Karpas-422 (cell line): ENCODE measurements at regions not wholly inside any gene's neighbourhood (a gene's known extent, or its start where the extent isn't known, plus 50 kb on each side); places are given as distances from the start of the nearest gene placed in this dataset.

Experiments
- DNase-seq: peaks from one replicate; pipeline ENCODE4 v3.0.0-alpha.2; 2015
- H2AFZ ChIP-seq: fragments of 200-600 bp; sonication (generic); 2 replicates; pipeline ENCODE4 v1.6.1; 2014; ENCODE audit warnings: antibody characterized with exemption, low read length, mixed read lengths
- H3K27ac ChIP-seq: fragments of 200-600 bp; sonication (generic); 2 replicates; pipeline ENCODE4 v1.5.1; 2014; ENCODE audit warnings: mild to moderate bottlenecking, low read length, moderate library complexity
- H3K27me3 ChIP-seq: fragments of 200-600 bp; sonication (generic); 2 replicates; pipeline ENCODE4 v1.6.1; 2014; ENCODE audit warnings: low read length, mixed read lengths
- H3K36me3 ChIP-seq: fragments of 200-600 bp; sonication (generic); 2 replicates; pipeline ENCODE4 v1.6.1; 2014; ENCODE audit warnings: low read length, mixed read lengths; ENCODE audit not compliant: insufficient read depth
- H3K4me1 ChIP-seq: fragments of 200-600 bp; sonication (generic); 2 replicates; pipeline ENCODE4 v1.6.1; 2014; ENCODE audit warnings: mild to moderate bottlenecking, low read length, mixed read lengths
- H3K4me2 ChIP-seq: fragments of 200-600 bp; sonication (generic); 2 replicates; pipeline ENCODE4 v1.6.1; 2014; ENCODE audit warnings: low read length, low read depth, mild to moderate bottlenecking; ENCODE audit not compliant: poor library complexity, severe bottlenecking
- H3K4me3 ChIP-seq: fragments of 200-600 bp; sonication (generic); 2 replicates; pipeline ENCODE4 v1.5.1; 2014; ENCODE audit warnings: mild to moderate bottlenecking, antibody characterized with exemption, low read length, mixed read lengths
- H3K79me2 ChIP-seq: fragments of 200-600 bp; sonication (generic); 2 replicates; pipeline ENCODE4 v1.6.1; 2014; ENCODE audit warnings: mild to moderate bottlenecking, low read length, mixed read lengths
- H3K9ac ChIP-seq: fragments of 200-600 bp; sonication (generic); 2 replicates; pipeline ENCODE4 v1.6.0; 2014; ENCODE audit warnings: low read length
- H3K9me2 ChIP-seq: fragments of 200-600 bp; sonication (generic), shearing (Covaris generic); replicated peaks from 2 replicates; pipeline ENCODE4 v1.6.0; 2014; ENCODE audit warnings: mild to moderate bottlenecking, low read length, moderate library complexity; ENCODE audit not compliant: insufficient read depth
- H3K9me3 ChIP-seq: fragments of 300-700, 200-600 bp; sonication (generic); 2 replicates; pipeline ENCODE4 v1.6.1; 2014; ENCODE audit warnings: low read length, mixed read lengths
- H4K20me1 ChIP-seq: fragments of 200-600 bp; sonication (generic); 2 replicates; pipeline ENCODE4 v1.6.1; 2014; ENCODE audit warnings: mild to moderate bottlenecking, antibody characterized with exemption, low read length, low read depth; ENCODE audit not compliant: insufficient read depth

DNA sequence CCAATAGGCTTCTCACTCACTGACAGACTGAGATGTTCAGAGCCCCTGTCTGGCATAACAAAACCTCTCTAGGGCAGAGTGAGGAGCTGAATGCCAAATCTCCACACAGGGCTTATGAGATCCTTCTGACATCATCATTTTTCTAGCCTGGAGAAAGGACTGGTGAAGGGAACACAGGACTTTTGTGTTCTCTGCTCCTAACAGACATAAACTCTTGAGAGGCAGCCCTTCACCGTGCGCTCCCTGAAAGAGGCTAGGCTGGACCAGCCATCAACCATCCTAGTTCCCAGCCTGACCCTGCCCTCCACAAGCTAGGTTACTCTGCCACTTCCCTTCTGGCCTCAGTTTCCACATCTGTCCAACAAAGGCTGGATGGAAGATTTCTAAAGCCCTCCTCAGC is 141.9 kb downstream of the SUCLG1 start:
- no peaks in the 10 kb centered on the region for H3K36me3 ChIP-seq
- H3K4me2 ChIP-seq = no peak overlapping the region
- H3K27ac ChIP-seq = no peak overlapping the region
- no peaks in the 10 kb centered on the region for H3K9me2 ChIP-seq
- H2AFZ ChIP-seq = no peak overlapping the region
- no peak for DNase-seq
- H3K79me2 ChIP-seq = no peaks in the 10 kb centered on the region
- H3K4me3 ChIP-seq = no peak overlapping the region
- no peaks in the 10 kb centered on the region for H3K4me1 ChIP-seq
- H3K27me3 ChIP-seq = no peaks in the 10 kb centered on the region
- no peaks in the 10 kb centered on the region for H3K9me3 ChIP-seq
- no peaks in the 10 kb centered on the region for H4K20me1 ChIP-seq
- H3K9ac ChIP-seq = no peak overlapping the region

DNA sequence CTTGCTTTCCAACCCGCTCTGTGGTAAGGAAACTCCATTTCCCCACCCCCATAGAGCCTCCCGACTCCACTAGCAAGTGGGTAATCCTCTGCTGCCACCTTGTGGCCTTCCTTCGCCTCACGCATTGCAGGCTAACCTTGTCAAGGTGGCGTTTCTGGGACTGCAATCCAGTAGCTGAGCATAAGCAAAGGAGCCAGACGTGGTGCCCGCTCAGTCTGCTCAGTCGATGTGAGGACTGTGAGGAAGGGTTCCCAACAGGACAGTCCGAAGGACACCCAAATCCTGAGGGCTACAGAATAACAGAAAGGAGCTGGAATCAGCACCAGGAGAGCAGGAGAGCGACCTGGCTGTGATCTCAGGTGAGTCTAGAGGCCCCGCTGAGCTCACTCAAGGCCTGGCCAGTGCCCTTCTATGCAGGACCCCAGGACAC is 144.2 kb downstream of the SUCLG1 start:
- H3K4me2 ChIP-seq = no peak overlapping the region
- H3K9ac ChIP-seq = no peak overlapping the region
- H3K27me3 ChIP-seq = no peaks in the 10 kb centered on the region
- H3K27ac ChIP-seq = no peak overlapping the region
- no peak overlapping the region for H3K4me3 ChIP-seq
- no peaks in the 10 kb centered on the region for H3K36me3 ChIP-seq
- peak; percentile 96 for DNase-seq
- H3K9me3 ChIP-seq = no peaks in the 10 kb centered on the region
- no peaks in the 10 kb centered on the region for H3K4me1 ChIP-seq
- no peaks in the 10 kb centered on the region for H3K79me2 ChIP-seq
- no peaks in the 10 kb centered on the region for H4K20me1 ChIP-seq
- H2AFZ ChIP-seq = no peak overlapping the region
- H3K9me2 ChIP-seq = no peaks in the 10 kb centered on the region

DNA sequence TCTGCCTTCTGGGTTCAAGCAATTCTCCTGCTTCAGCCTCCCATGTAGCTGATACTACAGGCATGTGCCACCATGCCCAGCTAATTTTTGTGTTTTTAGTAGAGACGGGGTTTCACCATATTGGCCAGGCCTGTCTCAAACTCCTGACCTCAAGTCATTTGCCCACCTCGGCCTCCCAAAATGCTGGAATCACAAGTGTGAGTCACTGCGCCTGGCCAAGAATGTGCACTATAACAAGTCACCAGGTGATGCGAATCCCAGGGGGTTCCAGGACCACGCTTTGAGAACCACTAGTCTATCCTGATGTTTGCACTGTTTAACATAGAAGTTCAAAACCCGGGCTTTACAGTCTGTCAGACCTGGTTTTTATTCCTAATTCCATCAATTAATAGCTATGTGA is 144.8 kb downstream of the SUCLG1 start:
- H3K79me2 ChIP-seq = no peaks in the 10 kb centered on the region
- DNase-seq = no peak

DNA sequence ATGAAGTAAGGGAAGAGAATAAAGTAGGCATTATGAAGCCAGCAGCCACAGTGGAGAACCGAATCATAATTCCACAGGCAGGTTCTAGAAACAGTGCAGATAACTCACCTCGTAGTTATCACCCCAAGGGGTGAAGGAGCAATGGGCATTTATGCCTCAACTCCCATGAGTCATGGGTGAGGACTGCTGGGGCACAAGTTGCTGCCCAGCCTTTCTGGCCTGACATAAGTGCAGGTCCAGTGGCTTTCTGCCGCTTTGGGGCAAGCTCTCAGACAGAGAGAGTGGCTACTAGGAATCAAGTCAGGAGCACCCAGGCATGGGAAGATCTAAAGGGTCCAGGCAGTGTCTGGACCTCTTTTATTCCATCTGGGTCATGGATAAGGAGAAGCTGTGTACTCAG is 149.8 kb downstream of the SUCLG1 start:
- DNase-seq = no peak
- H3K4me1 ChIP-seq = no peaks in the 10 kb centered on the region
- no peak overlapping the region for H2AFZ ChIP-seq
- H3K4me2 ChIP-seq = no peak overlapping the region
- H3K4me3 ChIP-seq = no peak overlapping the region
- H3K79me2 ChIP-seq = no peaks in the 10 kb centered on the region
- H3K27me3 ChIP-seq = peaks cover 3% of the 10 kb centered on the region; the same call in 1 of the 2 replicates
- no peaks in the 10 kb centered on the region for H3K36me3 ChIP-seq
- no peaks in the 10 kb centered on the region for H3K9me2 ChIP-seq
- no peaks in the 10 kb centered on the region for H3K9me3 ChIP-seq
- H3K9ac ChIP-seq = no peak overlapping the region
- no peaks in the 10 kb centered on the region for H4K20me1 ChIP-seq
- no peak overlapping the region for H3K27ac ChIP-seq

More for the DNA sequence above, 144.8 kb downstream of the SUCLG1 start:
- H3K4me1 ChIP-seq = no peaks in the 10 kb centered on the region
- H3K9me3 ChIP-seq = no peaks in the 10 kb centered on the region
- no peaks in the 10 kb centered on the region for H3K9me2 ChIP-seq
- no peak overlapping the region for H3K4me2 ChIP-seq
- no peaks in the 10 kb centered on the region for H4K20me1 ChIP-seq
- H3K36me3 ChIP-seq = no peaks in the 10 kb centered on the region
- H3K27me3 ChIP-seq = no peaks in the 10 kb centered on the region
- H3K4me3 ChIP-seq = no peak overlapping the region
- H3K27ac ChIP-seq = no peak overlapping the region
- H2AFZ ChIP-seq = no peak overlapping the region
- H3K9ac ChIP-seq = no peak overlapping the region

DNA sequence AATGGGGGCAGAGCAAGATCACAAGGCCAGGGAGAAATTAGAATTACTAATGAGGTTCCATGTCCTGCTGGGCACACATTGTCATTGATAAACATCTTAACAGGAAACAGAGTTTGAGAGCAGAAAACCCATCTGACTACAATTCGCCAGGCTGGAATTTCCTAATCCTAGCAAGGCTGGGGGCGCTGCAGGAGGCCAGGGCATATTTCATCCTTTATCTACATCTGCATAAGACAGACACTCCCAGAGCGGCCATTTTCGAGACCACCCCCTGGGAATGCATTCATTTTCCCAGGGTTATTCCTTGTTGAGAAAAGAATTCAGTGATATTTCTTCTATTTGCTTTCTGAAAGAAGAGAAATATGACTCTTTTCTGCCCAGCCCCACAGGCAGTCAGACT is 152.7 kb downstream of the SUCLG1 start:
- Histone ChIP-seq H3K9me3 (no peaks in the 10 kb centered on the region), H3K79me2 (no peaks in the 10 kb centered on the region), H3K9ac (no peak overlapping the region), H3K9me2 (no peaks in the 10 kb centered on the region), H3K4me3 (no peak overlapping the region), H3K4me1 (no peaks in the 10 kb centered on the region), H3K27ac (no peak overlapping the region), H4K20me1 (no peaks in the 10 kb centered on the region), H2AFZ (no peak overlapping the region), H3K36me3 (no peaks in the 10 kb centered on the region), H3K4me2 (no peak overlapping the region), H3K27me3 (peaks cover 3% of the 10 kb centered on the region; the same call in 1 of the 2 replicates)
- DNase-seq = no peak

DNA sequence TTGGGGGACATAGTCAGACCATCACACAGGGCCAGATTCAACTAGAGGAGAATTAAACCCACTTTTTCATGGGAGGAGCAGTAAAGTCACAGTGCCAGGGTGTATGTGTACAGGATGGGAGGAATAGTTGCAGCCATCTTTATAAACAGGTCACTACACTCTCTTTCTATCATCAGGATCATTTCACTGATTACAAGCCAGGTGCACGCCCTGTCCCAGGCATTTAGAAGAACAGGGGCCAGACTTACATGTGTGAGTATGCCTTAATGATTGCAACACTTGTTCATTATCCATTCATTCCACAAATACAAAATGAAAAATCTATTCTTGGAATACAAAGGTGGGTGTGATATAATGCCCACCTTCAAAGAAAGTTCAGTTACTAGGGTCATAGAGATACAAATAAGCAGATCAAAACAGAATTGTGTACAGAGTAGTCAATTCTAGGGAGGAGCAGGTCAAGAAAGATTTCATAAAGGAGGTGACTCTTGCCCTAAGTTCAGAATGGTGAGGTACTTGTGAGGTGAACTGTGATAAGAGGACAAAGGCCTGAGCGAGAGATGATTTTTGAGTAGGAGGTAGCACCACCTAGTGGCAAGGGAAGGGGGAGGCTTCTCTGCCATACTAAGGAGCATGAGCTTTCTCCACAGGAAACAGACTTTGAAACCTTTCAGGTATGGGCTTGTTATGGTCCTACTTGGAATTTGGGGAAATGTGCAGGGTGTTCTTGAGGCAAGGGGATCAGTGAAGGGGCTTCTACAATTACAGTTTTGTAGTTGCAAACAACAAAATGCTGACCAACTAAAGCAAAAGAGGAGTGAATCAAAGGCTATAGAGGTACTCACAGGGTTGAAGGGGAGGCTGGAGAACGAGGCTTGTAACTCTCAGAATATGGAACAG is 156.3 kb downstream of the SUCLG1 start:
- peaks cover 6% of the 10 kb centered on the region; the same call in 1 of the 2 replicates for H3K27me3 ChIP-seq
- no peak overlapping the region for H3K27ac ChIP-seq
- no peaks in the 10 kb centered on the region for H3K9me3 ChIP-seq
- no peaks in the 10 kb centered on the region for H3K9me2 ChIP-seq
- no peak overlapping the region for H2AFZ ChIP-seq
- H3K4me2 ChIP-seq = no peak overlapping the region
- H3K9ac ChIP-seq = no peak overlapping the region
- H4K20me1 ChIP-seq = no peaks in the 10 kb centered on the region
- H3K79me2 ChIP-seq = no peaks in the 10 kb centered on the region
- peak; percentile 88 for DNase-seq
- H3K4me3 ChIP-seq = no peak overlapping the region
- no peaks in the 10 kb centered on the region for H3K4me1 ChIP-seq
- no peaks in the 10 kb centered on the region for H3K36me3 ChIP-seq

DNA sequence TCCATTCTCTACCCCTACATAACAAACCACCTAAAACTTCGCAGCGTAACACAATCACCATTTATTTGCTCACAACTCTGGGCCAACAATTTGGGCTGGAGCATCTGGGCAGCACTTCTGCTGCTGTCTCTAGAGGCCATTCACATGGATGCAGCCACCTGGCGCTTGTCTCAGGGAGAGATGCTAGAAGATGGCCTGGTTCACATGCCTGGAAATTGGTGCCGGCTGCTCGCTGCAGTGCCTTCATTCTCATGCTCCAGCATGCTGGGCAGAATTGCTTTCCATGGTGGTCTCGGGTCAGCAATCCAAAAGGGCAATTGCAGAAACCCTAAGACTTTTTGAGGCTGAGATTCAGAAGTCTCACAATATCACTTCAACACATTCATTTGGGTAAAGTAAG is 157.4 kb downstream of the SUCLG1 start:
- no peak for DNase-seq
- Histone ChIP-seq H3K9me3 (no peaks in the 10 kb centered on the region), H4K20me1 (no peaks in the 10 kb centered on the region), H3K9me2 (no peaks in the 10 kb centered on the region), H3K9ac (no peak overlapping the region), H3K4me1 (no peaks in the 10 kb centered on the region), H3K4me2 (no peak overlapping the region), H3K4me3 (no peak overlapping the region), H3K27ac (no peak overlapping the region), H3K27me3 (peaks cover 3% of the 10 kb centered on the region; the same call in 1 of the 2 replicates), H2AFZ (no peak overlapping the region), H3K36me3 (no peaks in the 10 kb centered on the region), H3K79me2 (no peaks in the 10 kb centered on the region)

DNA sequence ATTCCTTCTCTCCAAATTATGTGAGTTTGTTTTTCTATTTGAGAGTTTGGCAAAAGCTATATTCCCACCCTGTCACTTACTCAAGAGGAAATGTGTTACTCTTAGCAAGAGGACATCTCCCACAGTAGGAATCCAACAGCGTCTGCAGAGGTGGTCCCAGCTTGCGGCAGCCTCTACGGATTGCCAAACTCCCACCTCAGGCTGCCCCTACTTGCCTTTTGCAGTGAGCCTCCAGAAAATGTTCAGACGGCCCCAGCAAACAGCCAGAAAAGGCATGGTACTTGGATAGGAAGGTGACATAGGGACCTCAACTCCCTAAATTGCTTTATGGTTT is 158.4 kb downstream of the SUCLG1 start:
- H2AFZ ChIP-seq = no peak overlapping the region
- H3K9ac ChIP-seq = no peak overlapping the region
- peaks cover 3% of the 10 kb centered on the region; the same call in 1 of the 2 replicates for H3K27me3 ChIP-seq
- H3K27ac ChIP-seq = no peak overlapping the region
- no peak for DNase-seq
- H3K4me3 ChIP-seq = no peak overlapping the region
- no peaks in the 10 kb centered on the region for H3K9me3 ChIP-seq
- no peaks in the 10 kb centered on the region for H4K20me1 ChIP-seq
- no peaks in the 10 kb centered on the region for H3K79me2 ChIP-seq
- no peaks in the 10 kb centered on the region for H3K36me3 ChIP-seq
- H3K4me2 ChIP-seq = no peak overlapping the region
- H3K9me2 ChIP-seq = no peaks in the 10 kb centered on the region
- H3K4me1 ChIP-seq = no peaks in the 10 kb centered on the region
